CD14-positive monocyte (primary cell): ENCODE measurements at regions not wholly inside any gene's neighbourhood (a gene's known extent, or its start where the extent isn't known, plus 50 kb on each side); places are given as distances from the start of the nearest gene placed in this dataset.

Experiments
- DNase-seq, 3 donors: peaks; one replicate each; pipeline ENCODE4 v3.0.0-alpha.2; 2011 to 2022
- H2AFZ ChIP-seq: 2 replicates; pipeline ENCODE4 v1.6.0; 2012; ENCODE audit warnings: mild to moderate bottlenecking, low read depth, low read length, inconsistent platforms; ENCODE audit not compliant: insufficient read depth, poor library complexity, severe bottlenecking
- H3K27ac ChIP-seq, 2 donors: 1 replicate in 1 of 2; 2 replicates in 1 of 2; pipeline ENCODE4 v1.5.1; 2012 to 2013; ENCODE audit warnings: low read length in 2 of 2, control low read depth in 1 of 2, inconsistent platforms in 1 of 2, low read depth in 1 of 2, mild to moderate bottlenecking in 1 of 2
- H3K27me3 ChIP-seq, 2 donors: one replicate each; pipeline versions ENCODE4 v1.6.0 to v1.6.1; 2011 to 2013; ENCODE audit warnings: low read length in 2 of 2; ENCODE audit not compliant: control insufficient read depth in 2 of 2, insufficient read depth in 2 of 2
- H3K36me3 ChIP-seq, 2 donors: replicated peaks in 1 of 2; 1 replicate in 1 of 2; 2 replicates in 1 of 2; pipeline versions ENCODE4 v1.5.1 to v1.6.1; 2012 to 2013; ENCODE audit warnings: low read length in 2 of 2, control low read depth in 1 of 2, inconsistent platforms in 1 of 2, mild to moderate bottlenecking in 1 of 2; ENCODE audit not compliant: insufficient read depth in 2 of 2, control insufficient read depth in 1 of 2
- H3K4me1 ChIP-seq, 2 donors: 1 replicate in 1 of 2; 2 replicates in 1 of 2; pipeline versions ENCODE4 v1.5.1 to v1.6.1; 2012 to 2013; ENCODE audit warnings: low read length in 2 of 2, control low read depth in 1 of 2, inconsistent platforms in 1 of 2, mild to moderate bottlenecking in 1 of 2, moderate library complexity in 1 of 2; ENCODE audit not compliant: insufficient read depth in 2 of 2, control insufficient read depth in 1 of 2
- H3K4me2 ChIP-seq: replicated peaks from 2 replicates; pipeline ENCODE3; 2012; ENCODE audit warnings: low read length, moderate library complexity, mild to moderate bottlenecking; ENCODE audit not compliant: poor library complexity, severe bottlenecking; ENCODE audit errors: extremely low read depth
- H3K4me3 ChIP-seq, 3 experiments: fragments of 200-600 bp in 1 of 3; sonication (generic) in 1 of 3; replicated peaks in 1 of 3; 1 replicate in 2 of 3; 2 replicates in 1 of 3; pipeline ENCODE4 v1.5.1; 2011 to 2013; ENCODE audit warnings: low read length in 3 of 3, mild to moderate bottlenecking in 3 of 3, control low read depth in 2 of 3, low read depth in 2 of 3, inconsistent platforms in 1 of 3, moderate library complexity in 1 of 3
- H3K79me2 ChIP-seq: 2 replicates; pipeline ENCODE4 v1.6.0; 2012; ENCODE audit warnings: mild to moderate bottlenecking, control low read depth, inconsistent platforms, low read length, moderate library complexity; ENCODE audit not compliant: insufficient read depth
- H3K9ac ChIP-seq: 2 replicates; pipeline ENCODE4 v1.6.0; 2017; ENCODE audit warnings: low read length, mild to moderate bottlenecking; ENCODE audit not compliant: insufficient read depth, poor library complexity, severe bottlenecking
- H3K9me3 ChIP-seq, 2 donors: replicated peaks in 1 of 2; 1 replicate in 1 of 2; 2 replicates in 1 of 2; pipeline versions ENCODE4 v1.5.1 to v1.6.1; 2012 to 2013; ENCODE audit warnings: low read length in 2 of 2, control low read depth in 1 of 2; ENCODE audit not compliant: control insufficient read depth in 1 of 2, insufficient read depth in 1 of 2
- H4K20me1 ChIP-seq: 2 replicates; pipeline ENCODE4 v1.6.0; 2012; ENCODE audit warnings: mild to moderate bottlenecking, low read length, control low read depth, moderate library complexity; ENCODE audit not compliant: insufficient read depth
- H3K27ac Mint-ChIP-seq, 7 donors: one replicate each; pipeline ENCODE4 v1.8.0; 2020; ENCODE audit warnings: mild to moderate bottlenecking in 7 of 7, mixed read lengths in 7 of 7, moderate library complexity in 6 of 7, inconsistent platforms in 2 of 7
- H3K27me3 Mint-ChIP-seq, 3 donors: one replicate each; pipeline ENCODE4 v1.8.0; 2021 to 2022; ENCODE audit warnings: low read depth in 3 of 3, mild to moderate bottlenecking in 3 of 3, mixed read lengths in 3 of 3, moderate library complexity in 3 of 3, inconsistent platforms in 1 of 3
- H3K36me3 Mint-ChIP-seq, 2 donors: one replicate each; pipeline ENCODE4 v1.8.0; 2020; ENCODE audit warnings: mixed read lengths in 2 of 2, inconsistent platforms in 1 of 2, mild to moderate bottlenecking in 1 of 2
- H3K4me1 Mint-ChIP-seq: one replicate; pipeline ENCODE4 v1.8.0; 2020; ENCODE audit warnings: mild to moderate bottlenecking, mixed read lengths
- H3K4me3 Mint-ChIP-seq, 2 donors: one replicate each; pipeline ENCODE4 v1.8.0; 2020; ENCODE audit warnings: mild to moderate bottlenecking in 2 of 2, mixed read lengths in 2 of 2, moderate library complexity in 1 of 2
- H3K9me3 Mint-ChIP-seq, 7 donors: one replicate each; pipeline ENCODE4 v1.8.0; 2020 to 2022; ENCODE audit warnings: mixed read lengths in 7 of 7, mild to moderate bottlenecking in 6 of 7, moderate library complexity in 6 of 7, inconsistent platforms in 2 of 7
- CTCF ChIP-seq: fragments of 200-600 bp; IDR thresholded peaks from one replicate; pipeline ENCODE4 v1.8.0; 2022; ENCODE audit warnings: antibody characterized with exemption, mild to moderate bottlenecking
- WGBS: methylation state at CpG from one replicate; pipeline ENCODE4 v1.1.5; 2013; ENCODE audit warnings: missing lambda C conversion rate; ENCODE audit not compliant: insufficient coverage; 5-methylcytosine and 5-hydroxymethylcytosine counted together
- intact Hi-C, 2 donors: fragments of 100-400 bp; cut with micrococcal nuclease; formaldehyde crosslinking; loops; one replicate each; pipeline versions ENCODE4 v1.15.0 to v1.15.1; 2023

DNA sequence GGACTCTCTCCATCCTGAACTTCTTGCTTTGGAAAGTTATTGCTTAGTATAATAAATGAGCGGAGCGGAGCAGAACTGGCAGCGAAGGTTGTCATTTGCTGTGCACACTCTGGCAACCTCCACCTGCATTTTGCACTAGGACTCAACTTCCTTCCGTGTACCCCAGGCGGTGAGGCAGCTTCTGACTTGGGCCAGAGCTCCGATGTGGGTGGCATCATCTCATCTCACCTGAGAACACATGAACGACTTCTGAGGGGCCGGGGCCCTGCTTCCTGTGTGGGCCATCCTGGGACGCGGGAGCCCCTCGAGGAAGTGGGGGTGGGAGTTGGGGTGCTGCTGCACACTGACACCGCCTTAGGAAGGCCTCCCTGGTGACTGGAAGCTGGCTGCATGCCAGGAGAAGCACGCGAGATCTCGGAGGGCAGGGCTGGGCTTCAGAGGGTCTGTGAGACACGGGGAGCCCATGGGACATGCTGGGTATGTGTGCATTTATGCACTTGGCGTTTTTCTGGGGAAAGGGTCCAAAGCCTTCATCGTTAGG is 56.5 kb upstream of the COL5A1 start:
- Histone ChIP-seq H2AFZ (no peak overlapping the region), H3K36me3 (no peaks in the 10 kb centered on the region), H3K9me3 (no peaks in the 10 kb centered on the region), H3K27ac (no peak overlapping the region), H3K4me3 (no peak overlapping the region), H3K27me3 (peaks cover 0 to 2% of the 10 kb centered on the region in 2 donors), H3K4me1 (no peaks in the 10 kb centered on the region), H3K9ac (no peak overlapping the region), H4K20me1 (no peaks in the 10 kb centered on the region), H3K79me2 (no peaks in the 10 kb centered on the region), H3K4me2 (no peak overlapping the region)
- WGBS, result 71% methylated on average over 14 of the region's 18 CpGs
- H3K36me3 Mint-ChIP-seq, result no peaks in the 10 kb centered on the region
- H3K27ac Mint-ChIP-seq, result no peak overlapping the region
- peaks cover 3 to 11% (median 11%) of the 10 kb centered on the region in 3 donors for H3K27me3 Mint-ChIP-seq
- peaks cover 0 to 8% (median 3%) of the 10 kb centered on the region in 7 donors for H3K9me3 Mint-ChIP-seq
- no peak for DNase-seq
- no peaks in the 10 kb centered on the region for H3K4me1 Mint-ChIP-seq
- no peak for TF ChIP-seq CTCF
- intact Hi-C loops, result no loop called here
- peak overlapping the region in 1 of 2 donors; percentile 53 for H3K4me3 Mint-ChIP-seq

GRCh38 chr9:134585746-134586706 is 55.6 kb upstream of the COL5A1 start:
- H2AFZ ChIP-seq, result no peak overlapping the region
- no peak overlapping the region for H3K4me2 ChIP-seq
- no peaks in the 10 kb centered on the region for H3K9me3 ChIP-seq
- Mint-ChIP-seq H3K4me1 (no peaks in the 10 kb centered on the region), H3K36me3 (no peaks in the 10 kb centered on the region), H3K27me3 (peaks cover 5 to 11% (median 7%) of the 10 kb centered on the region in 3 donors), H3K4me3 (no peak overlapping the region), H3K27ac (no peak overlapping the region), H3K9me3 (peaks cover 0 to 3% (median 0%) of the 10 kb centered on the region in 7 donors)
- H3K79me2 ChIP-seq, result no peaks in the 10 kb centered on the region
- TF ChIP-seq CTCF, result no peak
- H4K20me1 ChIP-seq, result no peaks in the 10 kb centered on the region
- WGBS, result 78% methylated on average over 17 of the region's 28 CpGs
- no peaks in the 10 kb centered on the region for H3K4me1 ChIP-seq
- no peak overlapping the region for H3K27ac ChIP-seq
- no peak overlapping the region for H3K9ac ChIP-seq
- no peaks in the 10 kb centered on the region for H3K36me3 ChIP-seq
- H3K27me3 ChIP-seq, result peaks cover 0 to 2% of the 10 kb centered on the region in 2 donors
- no peak for DNase-seq
- no peak overlapping the region for H3K4me3 ChIP-seq
- intact Hi-C loops, result no loop called here
